Keratinocyte (primary cell): ENCODE measurements at regions not wholly inside any gene's neighbourhood (a gene's known extent, or its start where the extent isn't known, plus 50 kb on each side); places are given as distances from the start of the nearest gene placed in this dataset.

ENCODE experiments used
- CTCF ChIP-seq, 3 experiments: IDR thresholded peaks in 1 of 3; conservative IDR thresholded peaks in 1 of 3; optimal IDR thresholded peaks in 1 of 3; 2 replicates in 2 of 3; 3 replicates in 1 of 3; pipeline versions ENCODE3 to v1.5.1; 2011; ENCODE audit warnings: low read length in 3 of 3, mild to moderate bottlenecking in 3 of 3, moderate library complexity in 2 of 3, control low read depth in 1 of 3, inconsistent platforms in 1 of 3; ENCODE audit not compliant: insufficient read depth in 2 of 3; ENCODE audit errors: extremely low read depth in 1 of 3
- EZH2 ChIP-seq: IDR thresholded peaks from one replicate; pipeline ENCODE4 v1.6.1; 2012; ENCODE audit warnings: inconsistent platforms, mild to moderate bottlenecking, low read length, moderate library complexity

DNA sequence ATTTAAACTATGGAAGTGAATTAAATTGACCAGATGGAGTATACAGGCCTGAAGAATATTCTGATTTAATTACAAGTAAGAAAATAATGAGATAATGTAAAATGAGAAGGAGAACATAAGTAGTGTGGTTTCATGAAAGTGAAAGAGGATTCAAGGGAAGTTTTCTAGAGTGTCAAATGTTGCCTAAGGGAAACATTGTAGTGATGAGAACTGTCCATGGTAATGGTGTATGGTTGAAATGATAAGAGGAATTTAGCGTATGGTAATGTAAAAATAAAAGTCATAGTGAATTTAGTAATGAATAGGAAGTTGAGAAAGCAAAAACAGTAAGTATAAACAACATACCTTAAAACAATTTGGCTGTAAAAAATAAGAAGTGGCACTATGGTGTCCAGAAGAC is 1954.6 kb upstream of the FLRT2 start:
- TF ChIP-seq CTCF (optimal IDR thresholded peaks at IDR 0.05 in 1 of 3, IDR thresholded peaks at IDR 0.05 in 1 of 3, conservative IDR thresholded peaks at IDR 0.05 in 1 of 3; ENCODE audit: extremely low read depth in 1 of 3, insufficient read depth in 2 of 3, low read length in 3 of 3), result no peak
- TF ChIP-seq EZH2, result no peak
